KMS-11 (cell line): ENCODE measurements at regions not wholly inside any gene's neighbourhood (a gene's known extent, or its start where the extent isn't known, plus 50 kb on each side); places are given as distances from the start of the nearest gene placed in this dataset.

Experiments
- H2AFZ ChIP-seq: fragments of 200-600 bp; sonication (generic); 2 replicates; pipeline ENCODE4 v1.6.1; 2016; ENCODE audit warnings: antibody characterized with exemption, mixed run types, low read depth
- H3K27ac ChIP-seq: fragments of 200-600 bp; sonication (generic); 2 replicates; pipeline ENCODE4 v1.6.1; 2016; ENCODE audit warnings: mild to moderate bottlenecking, mixed run types
- H3K27me3 ChIP-seq: fragments of 200-600 bp; sonication (generic); 2 replicates; pipeline ENCODE4 v1.6.1; 2017; ENCODE audit warnings: mild to moderate bottlenecking, low read depth, mixed run types, moderate library complexity; ENCODE audit not compliant: insufficient read depth
- H3K36me3 ChIP-seq: fragments of 200-600 bp; sonication (generic); 2 replicates; pipeline ENCODE4 v1.6.1; 2017; ENCODE audit warnings: mild to moderate bottlenecking, mixed run types; ENCODE audit not compliant: insufficient read depth
- H3K4me1 ChIP-seq: fragments of 200-600 bp; sonication (generic); 2 replicates; pipeline ENCODE4 v1.6.1; 2016; ENCODE audit warnings: mild to moderate bottlenecking, low read depth, mixed run types; ENCODE audit not compliant: poor library complexity, severe bottlenecking
- H3K4me2 ChIP-seq: fragments of 200-600 bp; sonication (generic); 2 replicates; pipeline ENCODE4 v1.7.0; 2016; ENCODE audit warnings: mild to moderate bottlenecking, mixed run types
- H3K4me3 ChIP-seq: fragments of 200-600 bp; sonication (generic); IDR thresholded peaks from 2 replicates; pipeline ENCODE4 v1.6.1; 2017; ENCODE audit warnings: low read depth, low read length, mixed read lengths; ENCODE audit not compliant: insufficient read depth
- H3K79me2 ChIP-seq: fragments of 200-600 bp; sonication (generic); 2 replicates; pipeline ENCODE4 v1.6.1; 2016; ENCODE audit warnings: low read depth, mixed run types; ENCODE audit not compliant: insufficient read depth
- H3K9ac ChIP-seq: fragments of 200-600 bp; sonication (generic); 2 replicates; pipeline ENCODE4 v1.6.1; 2016; ENCODE audit warnings: mild to moderate bottlenecking, mixed run types
- H4K20me1 ChIP-seq: fragments of 200-600 bp; sonication (generic); 2 replicates; pipeline ENCODE4 v1.6.1; 2016; ENCODE audit warnings: mild to moderate bottlenecking, mixed run types; ENCODE audit not compliant: insufficient read depth
- CTCF ChIP-seq: fragments of 200-600 bp; sonication (generic); conservative IDR thresholded peaks from 2 replicates; pipeline ENCODE4 v1.6.1; 2017; ENCODE audit warnings: low read depth, mild to moderate bottlenecking, antibody characterized with exemption, low read length, moderate library complexity, mixed read lengths

GRCh38 chr2:6650311-6650710 lies 215.4 kb downstream of the CMPK2 start:
- no peaks in the 10 kb centered on the region for H3K27me3 ChIP-seq
- H3K4me3 ChIP-seq, result no peak overlapping the region
- H3K36me3 ChIP-seq, result no peaks in the 10 kb centered on the region
- no peaks in the 10 kb centered on the region for H3K79me2 ChIP-seq
- no peak overlapping the region for H3K27ac ChIP-seq
- no peak overlapping the region for H2AFZ ChIP-seq
- H3K4me1 ChIP-seq, result no peaks in the 10 kb centered on the region
- H3K9ac ChIP-seq, result no peak overlapping the region
- TF ChIP-seq CTCF, result no peak
- no peaks in the 10 kb centered on the region for H4K20me1 ChIP-seq
- no peak overlapping the region for H3K4me2 ChIP-seq

- H3K27ac ChIP-seq, result no peak overlapping the region
- no peak for TF ChIP-seq CTCF
- H3K36me3 ChIP-seq, result no peaks in the 10 kb centered on the region
- H3K79me2 ChIP-seq, result no peaks in the 10 kb centered on the region
- H3K4me3 ChIP-seq, result no peak overlapping the region
- H3K4me2 ChIP-seq, result no peak overlapping the region
- no peak overlapping the region for H2AFZ ChIP-seq
- H3K27me3 ChIP-seq, result no peaks in the 10 kb centered on the region
- no peak overlapping the region for H3K9ac ChIP-seq
- no peaks in the 10 kb centered on the region for H4K20me1 ChIP-seq
- H3K4me1 ChIP-seq, result no peaks in the 10 kb centered on the region
Measured at GRCh38 chr2:6652251-6652650, 213.5 kb downstream of the CMPK2 start.

- Histone ChIP-seq H3K79me2 (no peaks in the 10 kb centered on the region), H3K4me3 (no peak overlapping the region), H2AFZ (no peak overlapping the region), H3K9ac (no peak overlapping the region), H4K20me1 (no peaks in the 10 kb centered on the region), H3K27ac (no peak overlapping the region), H3K27me3 (no peaks in the 10 kb centered on the region), H3K36me3 (no peaks in the 10 kb centered on the region), H3K4me2 (no peak overlapping the region), H3K4me1 (no peaks in the 10 kb centered on the region)
- TF ChIP-seq CTCF, result no peak
Measured at GRCh38 chr2:6653281-6653750, 212.4 kb downstream of the CMPK2 start.

- Histone ChIP-seq H3K27ac (no peak overlapping the region), H3K9ac (no peak overlapping the region), H3K4me1 (no peaks in the 10 kb centered on the region)
Measured at GRCh38 chr2:6654279-6654678, 211.4 kb downstream of the CMPK2 start.

More at GRCh38 chr2:6654279-6654678, 211.4 kb downstream of the CMPK2 start:
- TF ChIP-seq CTCF, result no peak
- no peaks in the 10 kb centered on the region for H3K36me3 ChIP-seq
- H3K4me2 ChIP-seq, result no peak overlapping the region
- no peak overlapping the region for H3K4me3 ChIP-seq
- H3K27me3 ChIP-seq, result no peaks in the 10 kb centered on the region
- H4K20me1 ChIP-seq, result no peaks in the 10 kb centered on the region
- H3K79me2 ChIP-seq, result no peaks in the 10 kb centered on the region
- no peak overlapping the region for H2AFZ ChIP-seq
